ENCODE measurements at regions not wholly inside any gene's neighbourhood (a gene's known extent, or its start where the extent isn't known, plus 50 kb on each side); places are given as distances from the start of the nearest gene placed in this dataset.

GRCh38 chr4:123609829-123610228 lies 213.2 kb downstream of the SPRY1 start:
- TF ChIP-seq YY1 (IDR thresholded peaks at IDR 0.05; ENCODE audit: insufficient read depth, insufficient read length) (no peak), ZNF274 (IDR thresholded peaks at IDR 0.05; ENCODE audit: low read depth, low read length) (no peak), SUZ12 (IDR thresholded peaks at IDR 0.05; ENCODE audit: extremely low read depth, insufficient read depth, insufficient read length) (no peak)

All from NT2/D1 (cell line).